Esophagus mucosa (tissue), 1 donor: ENCODE measurements at regions not wholly inside any gene's neighbourhood (a gene's known extent, or its start where the extent isn't known, plus 50 kb on each side); places are given as distances from the start of the nearest gene placed in this dataset.

Experiments used
- ATAC-seq: fragments of 200-7000 bp; cut with Tn5 transposase; one replicate; pipeline ENCODE4 v1.9.1; 2020
- donor health status: DM: yes; HTN: yes; CAD: no.

DNA sequence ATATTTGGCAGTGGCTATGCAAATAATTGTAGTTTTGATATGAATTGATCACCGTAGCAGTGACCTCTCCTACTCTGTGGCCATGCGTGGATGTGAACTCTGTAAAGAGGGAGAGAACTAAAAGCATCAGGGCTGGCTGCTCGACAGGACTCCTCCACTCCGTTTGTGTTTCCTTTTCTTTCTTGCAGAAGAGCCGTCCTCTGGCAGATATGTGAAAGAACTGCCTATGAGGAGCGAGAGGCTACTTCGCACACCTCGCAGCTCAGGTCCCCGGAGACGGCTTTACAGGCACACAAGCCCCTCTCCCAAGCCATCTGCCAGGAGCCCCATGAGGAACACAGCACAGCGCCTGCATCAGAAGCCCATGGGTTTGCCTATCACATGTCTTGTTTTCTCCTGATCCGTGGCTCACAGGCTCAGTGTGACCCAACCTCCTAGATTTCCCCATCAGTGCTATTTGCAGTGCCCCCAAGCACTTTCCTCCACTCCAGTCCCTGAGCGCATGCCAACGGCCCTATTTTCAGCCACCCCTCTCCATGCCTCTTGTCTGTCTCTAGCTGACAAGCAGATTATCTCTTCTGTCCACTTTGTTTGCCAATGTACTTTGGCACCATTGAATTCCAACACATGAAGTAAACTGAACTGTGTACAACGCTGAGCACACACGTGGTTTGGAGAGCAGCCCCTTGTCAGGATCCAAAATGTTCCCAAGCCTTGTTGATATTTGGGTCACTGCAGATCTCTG, 164.3 kb upstream of the AKR1E2 start:
- no peak for ATAC-seq

- ATAC-seq: no peak
Observed at GRCh38 chr10:4658777-4659176, 167.2 kb upstream of the AKR1E2 start.

DNA sequence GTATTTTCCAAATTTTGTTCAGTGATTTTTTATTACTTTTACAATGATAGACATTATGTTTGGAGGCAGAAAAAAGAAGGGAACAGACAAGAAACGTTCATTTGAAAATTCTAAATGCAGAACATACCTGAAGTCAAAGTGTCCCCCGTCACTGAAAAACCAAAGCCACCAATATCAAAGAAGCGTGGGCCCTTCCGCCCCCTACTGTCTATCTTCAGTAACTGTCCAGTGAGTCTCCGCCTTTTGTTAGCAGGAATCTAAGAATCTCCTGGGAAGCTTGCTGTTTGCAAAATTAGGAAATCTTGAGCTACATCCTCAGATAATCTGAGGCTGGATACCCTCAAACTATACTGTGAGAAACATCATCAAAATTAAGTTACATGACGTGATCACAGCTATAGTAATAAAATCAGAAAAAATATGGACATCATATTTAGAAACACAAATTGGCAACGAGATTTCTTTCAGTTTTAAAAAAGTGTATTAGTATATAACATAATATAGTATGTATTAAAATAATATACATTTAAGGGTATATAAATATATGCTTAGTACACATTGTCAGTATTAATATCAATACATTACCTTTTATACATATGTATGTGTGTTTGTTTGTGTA, 169.3 kb upstream of the AKR1E2 start:
- peak; percentile 55 for ATAC-seq

DNA sequence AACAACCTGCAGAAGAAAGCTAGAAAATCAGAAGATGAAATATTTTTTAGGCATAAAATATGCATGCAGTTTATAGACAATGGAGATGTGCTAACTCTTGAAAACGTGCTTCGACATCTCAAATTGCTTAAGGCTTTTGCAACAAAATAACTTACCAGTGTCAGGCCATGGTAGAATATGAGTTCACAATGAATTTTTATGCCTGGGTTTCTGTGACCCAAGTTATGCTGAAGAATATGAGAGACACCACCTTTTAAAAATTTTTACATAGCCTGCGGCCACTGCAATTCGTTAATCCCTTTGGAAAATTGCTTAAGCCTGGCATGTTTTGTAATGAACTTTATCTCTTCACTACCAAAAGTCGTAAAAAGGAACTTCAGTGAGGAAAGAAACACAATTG, 170.1 kb upstream of the AKR1E2 start:
- no peak for ATAC-seq

- ATAC-seq: no peak
Observed at GRCh38 chr10:4655406-4655805, 170.6 kb upstream of the AKR1E2 start.

GRCh38 chr10:4654496-4654895, 171.5 kb upstream of the AKR1E2 start:
- ATAC-seq: no peak

DNA sequence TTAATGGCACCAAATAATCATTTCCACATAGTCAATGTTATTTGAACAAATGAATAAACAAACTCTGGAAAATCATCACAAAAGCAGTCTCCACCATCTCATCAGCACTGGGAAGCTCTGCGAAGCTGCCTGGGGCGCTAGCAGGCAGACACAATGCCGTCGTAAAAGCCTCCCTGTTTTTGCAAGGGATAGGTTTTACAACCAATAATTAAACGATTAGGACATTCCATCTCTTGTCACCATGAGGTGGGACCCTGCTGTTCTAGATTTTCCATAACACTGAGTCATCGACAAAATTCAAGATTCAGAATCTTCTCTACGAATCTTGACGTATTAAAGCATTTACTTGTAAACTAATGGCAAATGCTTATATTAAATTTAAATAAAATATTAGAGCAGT, 172.8 kb upstream of the AKR1E2 start:
- no peak for ATAC-seq

- peak; percentile 34 for ATAC-seq
Observed at GRCh38 chr10:4652111-4653010, 173.6 kb upstream of the AKR1E2 start.

GRCh38 chr10:4651404-4652037, 174.5 kb upstream of the AKR1E2 start:
- peak; percentile 45 for ATAC-seq

- ATAC-seq: no peak
Observed at GRCh38 chr10:4650582-4650981, 175.4 kb upstream of the AKR1E2 start.

DNA sequence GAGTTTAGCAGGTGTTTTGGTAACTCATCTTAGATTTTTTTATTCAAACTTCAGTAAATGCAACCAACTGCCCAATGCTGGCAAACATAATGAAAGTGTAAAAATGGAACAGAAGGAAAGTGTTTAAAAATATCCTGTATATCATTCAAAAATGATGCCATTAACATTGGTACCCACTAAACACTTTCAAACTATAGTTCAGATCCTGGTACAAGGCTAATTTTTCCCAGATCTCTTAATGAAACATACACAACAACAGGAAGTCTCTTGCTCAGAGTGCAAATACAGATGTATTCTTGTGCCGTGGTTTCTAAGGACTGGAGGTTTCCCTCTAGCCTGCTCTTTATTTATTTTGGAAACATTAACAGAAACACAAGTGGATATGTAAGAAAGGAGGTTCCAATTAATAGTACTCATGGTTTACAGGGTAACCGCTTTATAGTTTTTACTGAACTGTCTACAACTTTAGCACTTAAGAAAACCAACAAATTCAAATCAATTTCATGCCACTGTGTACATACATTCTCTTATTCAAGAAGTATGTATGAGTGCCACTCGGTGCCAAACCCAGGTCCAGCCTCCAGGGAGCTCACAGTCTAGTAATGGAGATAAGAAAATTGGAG, 176.0 kb upstream of the AKR1E2 start:
- ATAC-seq: no peak

DNA sequence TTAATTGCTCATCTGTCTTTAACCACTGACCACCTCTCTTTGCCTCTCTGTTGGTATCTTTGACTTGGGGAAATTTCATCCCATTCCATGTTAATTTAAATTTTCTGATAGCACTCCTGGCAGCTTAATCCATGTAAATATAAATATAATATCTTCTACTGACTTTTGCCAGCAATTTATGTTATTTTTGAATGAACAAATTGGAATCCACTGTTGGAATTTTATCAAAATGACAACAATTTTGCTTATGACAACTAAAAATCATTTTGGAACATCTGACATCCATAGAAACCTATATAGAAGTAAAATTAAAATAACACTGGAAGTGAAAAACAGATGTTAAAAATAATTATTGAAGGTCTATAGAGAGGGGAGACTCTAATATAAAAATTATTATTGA, 176.5 kb upstream of the AKR1E2 start:
- no peak for ATAC-seq

- ATAC-seq: no peak
Observed at GRCh38 chr10:4648999-4649398, 177.0 kb upstream of the AKR1E2 start.

- no peak for ATAC-seq
Observed at GRCh38 chr10:4647109-4647785, 178.8 kb upstream of the AKR1E2 start.

DNA sequence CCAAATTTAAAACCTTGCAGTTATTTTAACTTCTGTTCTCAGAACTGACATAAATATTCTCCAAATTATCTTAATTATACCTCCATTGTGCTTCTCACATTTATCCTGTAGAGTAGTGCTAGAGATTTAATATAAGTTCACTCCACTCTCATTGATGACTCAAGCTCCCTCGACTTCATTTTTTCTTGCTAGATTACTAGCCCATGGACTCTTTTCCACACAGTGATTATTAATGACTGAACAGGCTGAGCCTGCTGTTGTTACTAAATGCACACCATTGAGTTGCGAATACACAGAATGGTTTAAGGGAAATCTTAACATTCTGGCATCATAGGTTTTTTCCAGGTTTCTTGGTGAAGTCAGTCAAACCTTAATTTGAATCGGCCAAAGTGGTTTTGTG, 179.5 kb upstream of the AKR1E2 start:
- peak; percentile 48 for ATAC-seq

DNA sequence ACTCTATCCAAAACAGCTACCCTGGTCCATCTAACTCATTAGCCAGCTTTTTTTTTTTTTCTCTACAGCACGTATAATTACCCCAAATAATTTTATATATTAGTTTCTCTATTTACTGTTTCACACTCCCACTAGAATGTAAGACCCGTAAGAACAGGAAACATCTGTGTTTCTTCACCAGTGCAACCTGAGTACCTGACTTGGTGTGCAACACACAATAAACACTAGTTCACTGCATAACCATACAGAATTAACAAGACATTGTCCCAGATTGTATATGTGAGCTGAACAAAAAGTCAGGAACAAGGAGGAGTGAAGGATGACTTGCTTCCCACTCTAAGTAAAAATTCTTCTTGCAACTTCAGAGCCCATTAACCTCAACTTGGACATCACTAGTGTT, 180.2 kb upstream of the AKR1E2 start:
- ATAC-seq: no peak

- ATAC-seq: no peak
Observed at GRCh38 chr10:4643471-4643870, 182.5 kb upstream of the AKR1E2 start.

- ATAC-seq: no peak
Observed at GRCh38 chr10:4639960-4640359, 186.0 kb upstream of the AKR1E2 start.

DNA sequence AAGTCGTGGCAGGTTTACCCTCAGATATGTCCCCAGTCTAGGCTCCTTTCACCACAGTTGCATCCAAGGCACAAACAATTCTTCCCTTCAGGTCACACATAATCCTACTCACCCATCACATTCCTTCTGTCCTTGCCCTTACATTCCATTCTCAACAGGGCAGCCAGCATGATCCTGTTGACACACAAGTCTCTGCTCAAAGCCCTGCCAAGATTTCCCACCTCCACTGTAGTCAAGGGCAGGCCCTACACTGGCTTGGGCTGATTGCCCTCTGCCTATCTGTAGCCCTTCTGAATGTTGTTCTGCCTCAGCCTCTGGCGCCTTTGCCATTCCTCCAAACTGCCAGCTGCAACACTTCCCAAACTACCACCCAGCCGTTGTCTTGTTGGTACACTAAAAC, 187.9 kb upstream of the AKR1E2 start:
- no peak for ATAC-seq

DNA sequence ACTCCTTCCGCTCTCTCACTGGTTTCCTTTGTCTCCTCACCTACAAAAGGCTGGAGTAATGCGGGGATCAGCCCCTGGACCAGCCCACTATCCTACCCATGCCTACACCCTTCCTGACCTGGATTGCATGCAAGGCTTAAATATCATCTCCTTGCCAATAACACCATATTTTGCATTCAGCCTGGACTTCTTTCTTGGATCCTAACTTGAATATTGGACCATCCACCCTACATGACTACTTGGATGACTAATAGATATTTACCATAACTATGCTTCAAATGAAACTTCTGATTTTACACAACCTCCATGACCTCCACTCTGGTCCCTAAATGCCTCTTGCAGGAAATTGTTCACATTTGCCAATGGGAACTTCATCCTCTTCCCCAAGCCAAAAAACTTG, 188.3 kb upstream of the AKR1E2 start:
- no peak for ATAC-seq

- no peak for ATAC-seq
Observed at GRCh38 chr10:4635883-4636282, 190.1 kb upstream of the AKR1E2 start.

DNA sequence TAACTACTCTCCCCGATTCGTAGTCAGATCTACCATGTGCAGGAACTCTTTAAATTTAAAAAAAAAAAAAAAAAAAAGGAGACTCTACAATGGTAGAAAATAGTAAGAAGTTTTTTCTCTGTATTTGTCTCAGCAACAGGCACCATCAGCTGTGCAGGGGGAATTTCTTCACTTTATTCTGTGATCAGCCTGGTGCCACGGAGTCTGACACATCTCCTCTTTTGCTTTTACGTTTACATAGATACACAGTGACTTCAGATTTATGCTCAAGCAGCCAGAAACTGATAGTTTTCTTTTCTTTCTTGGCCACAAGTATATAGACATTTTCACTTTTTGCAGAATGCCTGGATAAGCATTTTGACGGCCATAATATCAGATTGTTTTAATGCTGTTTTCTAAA, 190.6 kb upstream of the AKR1E2 start:
- ATAC-seq: no peak
